Neural progenitor cell (in vitro differentiated cells): ENCODE measurements at regions not wholly inside any gene's neighbourhood (a gene's known extent, or its start where the extent isn't known, plus 50 kb on each side); places are given as distances from the start of the nearest gene placed in this dataset.

Source experiments
- DNase-seq: peaks from one replicate; pipeline ENCODE4 v3.0.0-alpha.2; 2016; ENCODE audit warnings: low spot score
- H2AFZ ChIP-seq: fragments of 200-600 bp; sonication (generic); replicated peaks from 2 replicates; pipeline ENCODE4 v1.6.1; 2016; ENCODE audit warnings: antibody characterized with exemption
- H3F3A ChIP-seq: fragments of 200-600 bp; sonication (generic); 2 replicates; pipeline ENCODE4 v1.6.1; 2016; ENCODE audit warnings: antibody characterized with exemption, low read depth
- H3K27ac ChIP-seq: fragments of 200-600 bp; sonication (generic); 2 replicates; pipeline ENCODE4 v1.5.1; 2016; ENCODE audit warnings: mild to moderate bottlenecking
- H3K27me3 ChIP-seq: fragments of 200-600 bp; sonication (generic); 2 replicates; pipeline ENCODE4 v1.6.1; 2016; ENCODE audit warnings: mild to moderate bottlenecking, moderate library complexity
- H3K36me3 ChIP-seq: fragments of 200-600 bp; sonication (generic); 2 replicates; pipeline ENCODE4 v1.5.1; 2016
- H3K4me1 ChIP-seq: fragments of 200-600 bp; sonication (generic); 2 replicates; pipeline ENCODE4 v1.6.1; 2016; ENCODE audit warnings: mixed run types
- H3K4me2 ChIP-seq: fragments of 200-600 bp; sonication (generic); 2 replicates; pipeline ENCODE4 v1.6.1; 2016
- H3K4me3 ChIP-seq: fragments of 200-600 bp; sonication (generic); 2 replicates; pipeline ENCODE4 v1.5.1; 2016
- H3K79me2 ChIP-seq: fragments of 200-600 bp; sonication (generic); 2 replicates; pipeline ENCODE4 v1.6.1; 2016; ENCODE audit warnings: low read depth
- H3K9ac ChIP-seq: fragments of 200-600 bp; sonication (generic); 2 replicates; pipeline ENCODE4 v1.6.1; 2016
- H3K9me3 ChIP-seq: fragments of 200-600 bp; sonication (generic); 2 replicates; pipeline ENCODE4 v1.5.1; 2016; ENCODE audit warnings: low read depth
- H4K20me1 ChIP-seq: fragments of 200-600 bp; sonication (generic); 2 replicates; pipeline ENCODE4 v1.6.1; 2016; ENCODE audit warnings: low read depth
- H3K27ac Mint-ChIP-seq: 3 replicates; pipeline ENCODE4 v1.8.0; 2021; ENCODE audit warnings: mixed read lengths
- H3K27me3 Mint-ChIP-seq: 2 replicates; pipeline ENCODE4 v1.8.0; 2022; ENCODE audit warnings: low read depth, mild to moderate bottlenecking, inconsistent platforms, moderate library complexity, mixed read lengths; ENCODE audit not compliant: insufficient read depth
- H3K36me3 Mint-ChIP-seq: 3 replicates; pipeline ENCODE4 v1.8.0; 2021; ENCODE audit warnings: mixed read lengths
- H3K4me1 Mint-ChIP-seq: 3 replicates; pipeline ENCODE4 v1.8.0; 2021; ENCODE audit warnings: mixed read lengths
- H3K4me3 Mint-ChIP-seq: 3 replicates; pipeline ENCODE4 v1.8.0; 2021; ENCODE audit warnings: mild to moderate bottlenecking, moderate library complexity, mixed read lengths
- H3K9me3 Mint-ChIP-seq: 3 replicates; pipeline ENCODE4 v1.8.0; 2020; ENCODE audit warnings: mixed read lengths
- CTCF ChIP-seq: fragments of 200-600 bp; sonication (generic); IDR thresholded peaks from 2 replicates; pipeline ENCODE4 v1.5.1; 2017; ENCODE audit warnings: antibody characterized with exemption, mild to moderate bottlenecking
- EZH2 ChIP-seq: fragments of 200-600 bp; sonication (generic); IDR thresholded peaks from 2 replicates; pipeline ENCODE4 v1.6.1; 2017; ENCODE audit warnings: antibody characterized with exemption, mild to moderate bottlenecking, moderate library complexity
- EZH2phosphoT487 ChIP-seq: fragments of 200-600 bp; sonication (generic); IDR thresholded peaks from 2 replicates; pipeline ENCODE4 v1.6.1; 2017; ENCODE audit warnings: antibody characterized with exemption

- no peaks in the 10 kb centered on the region for H3K9me3 ChIP-seq
- TF ChIP-seq EZH2 (no peak), EZH2phosphoT487 (no peak), CTCF (no peak)
These were observed 258.8 kb downstream of the PHF14 start for GRCh38 chr7:11232462-11232861.

DNA sequence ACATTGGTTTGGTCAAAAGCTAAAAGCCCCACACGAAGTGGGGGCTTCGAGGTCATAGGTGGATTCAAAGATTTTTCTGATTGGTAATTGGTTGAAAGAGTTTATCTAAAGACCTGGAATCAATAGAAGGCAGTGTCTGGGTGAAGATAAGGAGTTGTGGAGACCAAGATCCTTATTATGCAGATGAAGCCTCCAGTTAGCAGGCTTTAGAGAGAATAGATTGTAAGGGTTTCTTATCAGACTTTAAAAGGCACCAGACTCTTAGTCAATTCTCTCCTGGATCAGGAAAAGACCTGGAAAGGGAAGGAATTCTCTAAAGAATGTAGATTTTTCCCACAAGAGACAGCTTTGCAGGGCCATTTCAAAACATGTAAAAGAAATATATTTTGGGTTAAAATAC is 260.2 kb downstream of the PHF14 start:
- H3K27ac ChIP-seq: no peak overlapping the region

More at GRCh38 chr7:11232462-11232861, 258.8 kb downstream of the PHF14 start:
- H3F3A ChIP-seq: no peaks in the 10 kb centered on the region
- no peak overlapping the region for H2AFZ ChIP-seq
- Mint-ChIP-seq H3K4me3 (no peak overlapping the region), H3K27ac (no peak overlapping the region), H3K4me1 (peaks cover 4% of the 10 kb centered on the region), H3K9me3 (no peaks in the 10 kb centered on the region), H3K27me3 (peaks cover 2% of the 10 kb centered on the region), H3K36me3 (no peaks in the 10 kb centered on the region)
- H3K4me1 ChIP-seq: no peaks in the 10 kb centered on the region
- H3K27ac ChIP-seq: no peak overlapping the region
- H3K4me2 ChIP-seq: no peak overlapping the region
- H3K4me3 ChIP-seq: no peak overlapping the region
- H3K9ac ChIP-seq: no peak overlapping the region
- no peak for DNase-seq
- no peaks in the 10 kb centered on the region for H4K20me1 ChIP-seq
- H3K79me2 ChIP-seq: no peaks in the 10 kb centered on the region
- no peaks in the 10 kb centered on the region for H3K27me3 ChIP-seq
- H3K36me3 ChIP-seq: no peaks in the 10 kb centered on the region

DNA sequence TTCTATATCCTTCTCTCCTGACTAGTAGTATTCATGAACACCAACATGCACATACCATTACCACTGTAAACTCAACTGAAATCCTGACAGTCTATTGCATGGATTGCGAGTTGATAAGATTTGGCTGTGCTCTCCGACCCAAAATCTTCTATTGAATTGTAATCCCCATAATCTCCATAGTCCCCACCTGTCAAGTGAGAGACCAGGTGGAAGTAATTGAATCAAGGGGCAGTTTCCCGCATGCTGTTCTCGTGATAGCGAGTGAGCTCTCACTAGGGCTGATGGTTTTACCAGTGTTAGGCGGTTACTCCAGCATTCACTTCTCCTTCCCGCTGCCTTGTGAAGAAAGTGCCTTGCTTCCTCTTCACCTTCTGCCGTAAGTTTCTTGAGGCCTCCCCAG is 261.8 kb downstream of the PHF14 start:
- Histone ChIP-seq H3K36me3 (no peaks in the 10 kb centered on the region), H3K4me2 (no peak overlapping the region), H3K27me3 (no peaks in the 10 kb centered on the region), H3K79me2 (no peaks in the 10 kb centered on the region), H3F3A (no peaks in the 10 kb centered on the region), H3K27ac (no peak overlapping the region), H3K9ac (no peak overlapping the region), H3K4me1 (no peaks in the 10 kb centered on the region), H3K9me3 (no peaks in the 10 kb centered on the region), H2AFZ (no peak overlapping the region), H4K20me1 (no peaks in the 10 kb centered on the region), H3K4me3 (no peak overlapping the region)
- H3K9me3 Mint-ChIP-seq: no peaks in the 10 kb centered on the region
- no peak overlapping the region for H3K4me3 Mint-ChIP-seq
- DNase-seq: peak; percentile 20
- no peak overlapping the region for H3K27ac Mint-ChIP-seq
- TF ChIP-seq EZH2: no peak
- TF ChIP-seq CTCF: no peak
- TF ChIP-seq EZH2phosphoT487: no peak
- peaks cover 7% of the 10 kb centered on the region for H3K27me3 Mint-ChIP-seq
- peaks cover 4% of the 10 kb centered on the region for H3K4me1 Mint-ChIP-seq
- H3K36me3 Mint-ChIP-seq: no peaks in the 10 kb centered on the region

More for the DNA sequence above, 260.2 kb downstream of the PHF14 start:
- H3K36me3 Mint-ChIP-seq: no peaks in the 10 kb centered on the region
- Histone ChIP-seq H3K36me3 (no peaks in the 10 kb centered on the region), H3K4me2 (no peak overlapping the region), H3K4me3 (no peak overlapping the region), H3K79me2 (no peaks in the 10 kb centered on the region), H3K4me1 (no peaks in the 10 kb centered on the region), H4K20me1 (no peaks in the 10 kb centered on the region), H3K27me3 (no peaks in the 10 kb centered on the region), H3K9ac (no peak overlapping the region), H3F3A (no peaks in the 10 kb centered on the region), H3K9me3 (no peaks in the 10 kb centered on the region), H2AFZ (no peak overlapping the region)
- peaks cover 7% of the 10 kb centered on the region for H3K27me3 Mint-ChIP-seq
- H3K9me3 Mint-ChIP-seq: no peaks in the 10 kb centered on the region
- no peak overlapping the region for H3K4me3 Mint-ChIP-seq
- DNase-seq: no peak
- H3K4me1 Mint-ChIP-seq: peaks cover 4% of the 10 kb centered on the region
- H3K27ac Mint-ChIP-seq: no peak overlapping the region
- no peak for TF ChIP-seq EZH2
- no peak for TF ChIP-seq EZH2phosphoT487
- no peak for TF ChIP-seq CTCF
